ENCODE measurements at regions not wholly inside any gene's neighbourhood (a gene's known extent, or its start where the extent isn't known, plus 50 kb on each side); places are given as distances from the start of the nearest gene placed in this dataset.

- DNase-seq (ENCODE audit: low read depth in 2 of 2): no peak
Observed at GRCh38 chr10:4199196-4199595, 414.2 kb upstream of the KLF6 start.

- DNase-seq (ENCODE audit: low read depth in 2 of 2): no peak
Observed at GRCh38 chr10:4198216-4198615, 413.2 kb upstream of the KLF6 start.

- no peak for DNase-seq (ENCODE audit: low read depth in 2 of 2)
Observed at GRCh38 chr10:4197676-4198075, 412.7 kb upstream of the KLF6 start.

- no peak for DNase-seq (ENCODE audit: low read depth in 2 of 2)
Observed at GRCh38 chr10:4196771-4197390, 411.9 kb upstream of the KLF6 start.

GRCh38 chr10:4196183-4196582, 411.2 kb upstream of the KLF6 start:
- no peak for DNase-seq (ENCODE audit: low read depth in 2 of 2)

GRCh38 chr10:4195213-4195612, 410.2 kb upstream of the KLF6 start:
- DNase-seq (ENCODE audit: low read depth in 2 of 2): no peak

GRCh38 chr10:4194231-4194630, 409.2 kb upstream of the KLF6 start:
- DNase-seq (ENCODE audit: low read depth in 2 of 2): no peak

- no peak for DNase-seq (ENCODE audit: low read depth in 2 of 2)
Observed at GRCh38 chr10:4191894-4192293, 406.9 kb upstream of the KLF6 start.

GRCh38 chr10:4191354-4191753, 406.3 kb upstream of the KLF6 start:
- no peak for DNase-seq (ENCODE audit: low read depth in 2 of 2)

GRCh38 chr10:4190876-4191275, 405.9 kb upstream of the KLF6 start:
- no peak for DNase-seq (ENCODE audit: low read depth in 2 of 2)

- DNase-seq (ENCODE audit: low read depth in 2 of 2): no peak
Observed at GRCh38 chr10:4189281-4189680, 404.3 kb upstream of the KLF6 start.

- DNase-seq (ENCODE audit: low read depth in 2 of 2): no peak
Observed at GRCh38 chr10:4188406-4188805, 403.4 kb upstream of the KLF6 start.

GRCh38 chr10:4186849-4187540, 402.0 kb upstream of the KLF6 start:
- no peak for DNase-seq (ENCODE audit: low read depth in 2 of 2)

- no peak for DNase-seq (ENCODE audit: low read depth in 2 of 2)
Observed at GRCh38 chr10:4183761-4184261, 398.8 kb upstream of the KLF6 start.

- DNase-seq (ENCODE audit: low read depth in 2 of 2): no peak
Observed at GRCh38 chr10:4181621-4182049, 396.6 kb upstream of the KLF6 start.

- no peak for DNase-seq (ENCODE audit: low read depth in 2 of 2)
Observed at GRCh38 chr10:4181081-4181480, 396.1 kb upstream of the KLF6 start.

GRCh38 chr10:4177791-4178190, 392.8 kb upstream of the KLF6 start:
- no peak for DNase-seq (ENCODE audit: low read depth in 2 of 2)

- no peak for DNase-seq (ENCODE audit: low read depth in 2 of 2)
Observed at GRCh38 chr10:4176500-4177281, 391.7 kb upstream of the KLF6 start.

GRCh38 chr10:4174197-4174596, 389.2 kb upstream of the KLF6 start:
- no peak for DNase-seq (ENCODE audit: low read depth in 2 of 2)

GRCh38 chr10:4170633-4171314, 385.8 kb upstream of the KLF6 start:
- no peak for DNase-seq (ENCODE audit: low read depth in 2 of 2)

GRCh38 chr10:4170181-4170580, 385.2 kb upstream of the KLF6 start:
- no peak for DNase-seq (ENCODE audit: low read depth in 2 of 2)

GRCh38 chr10:4169448-4169847, 384.4 kb upstream of the KLF6 start:
- no peak for DNase-seq (ENCODE audit: low read depth in 2 of 2)

Measured in stimulated activated CD8-positive, alpha-beta memory T cell treated with anti-CD3 and anti-CD28 coated beads, Interleukin-7, amount 100 ng/mL, for 4 hours (primary cell).